Testis (tissue), 2 donors: ENCODE measurements at regions not wholly inside any gene's neighbourhood (a gene's known extent, or its start where the extent isn't known, plus 50 kb on each side); places are given as distances from the start of the nearest gene placed in this dataset.

Source experiments
- DNase-seq: peaks from one replicate; pipeline ENCODE4 v3.0.0-alpha.2; 2019
- H3K27ac ChIP-seq, 2 donors: fragments of 200-600 bp; sonication (generic); one replicate each; pipeline ENCODE4 v1.5.1; 2019
- H3K27me3 ChIP-seq: fragments of 200-600 bp; sonication (generic); one replicate; pipeline ENCODE4 v1.5.1; 2019
- H3K36me3 ChIP-seq: fragments of 200-600 bp; sonication (generic); one replicate; pipeline ENCODE4 v1.5.1; 2017; ENCODE audit warnings: low read depth; ENCODE audit errors: missing control alignments
- H3K4me1 ChIP-seq: fragments of 200-600 bp; sonication (generic); one replicate; pipeline ENCODE4 v1.5.1; 2019
- H3K4me3 ChIP-seq, 2 donors: fragments of 200-600 bp; sonication (generic); one replicate each; pipeline ENCODE4 v1.5.1; 2017 to 2019
- H3K9me3 ChIP-seq: fragments of 200-600 bp; sonication (generic); one replicate; pipeline ENCODE4 v1.5.1; 2017
- CTCF ChIP-seq, 3 experiments: fragments of 450-650 bp in 2 of 3; fragments of 200-600 bp in 1 of 3; sonication (generic) in 1 of 3; IDR thresholded peaks; one replicate each; pipeline ENCODE4 v1.5.1; 2016 to 2019; ENCODE audit warnings: antibody characterized with exemption in 3 of 3, mild to moderate bottlenecking in 2 of 3, moderate library complexity in 1 of 3
- POLR2A ChIP-seq: fragments of 450-650 bp; IDR thresholded peaks from one replicate; pipeline ENCODE4 v1.6.1; 2017; ENCODE audit warnings: antibody characterized with exemption, mild to moderate bottlenecking, moderate library complexity
- WGBS, 2 donors: methylation state at CpG; one replicate each; pipeline ENCODE4 v1.1.5; 2018; 5-methylcytosine and 5-hydroxymethylcytosine counted together
- intact Hi-C: fragments of 100-400 bp; cut with DNase I; formaldehyde crosslinking; loops from one replicate; pipeline ENCODE4 v1.15.1; 2023; ENCODE audit warnings: low total_unique reads

GRCh38 chr21:35625576-35625975 is 434.8 kb downstream of the SETD4 start:
- no peaks in the 10 kb centered on the region for H3K27me3 ChIP-seq
- H3K4me3 ChIP-seq: no peak overlapping the region
- H3K36me3 ChIP-seq: no peaks in the 10 kb centered on the region
- no peaks in the 10 kb centered on the region for H3K4me1 ChIP-seq
- DNase-seq: no peak
- H3K9me3 ChIP-seq: no peaks in the 10 kb centered on the region
- intact Hi-C loops: no loop called here
- TF ChIP-seq POLR2A: no peak
- TF ChIP-seq CTCF (IDR thresholded peaks at IDR 0.05): no peak
- no peak overlapping the region for H3K27ac ChIP-seq
- 92 to 98% methylated on average over 3 of the region's 3 CpGs for WGBS, 2 donors

- H3K4me3 ChIP-seq: no peak overlapping the region
- H3K4me1 ChIP-seq: no peaks in the 10 kb centered on the region
- no peaks in the 10 kb centered on the region for H3K9me3 ChIP-seq
- WGBS, 2 donors: 78 to 84% methylated on average over 2 of the region's 2 CpGs
- no peak for TF ChIP-seq CTCF (IDR thresholded peaks at IDR 0.05)
- no peak for TF ChIP-seq POLR2A
- H3K27me3 ChIP-seq: no peaks in the 10 kb centered on the region
- no peaks in the 10 kb centered on the region for H3K36me3 ChIP-seq
- no peak overlapping the region for H3K27ac ChIP-seq
- no peak for DNase-seq
- intact Hi-C loops: no loop called here
These were observed 435.4 kb downstream of the SETD4 start for GRCh38 chr21:35624901-35625300.

GRCh38 chr21:35622612-35623011 is 437.7 kb downstream of the SETD4 start:
- Histone ChIP-seq H3K4me1 (no peaks in the 10 kb centered on the region), H3K36me3 (no peaks in the 10 kb centered on the region), H3K4me3 (no peak overlapping the region), H3K9me3 (no peaks in the 10 kb centered on the region), H3K27me3 (no peaks in the 10 kb centered on the region), H3K27ac (no peak overlapping the region)
- no peak for DNase-seq
- 78 to 93% methylated on average over 3 of the region's 3 CpGs for WGBS, 2 donors
- intact Hi-C loops: no loop called here
- TF ChIP-seq POLR2A: no peak
- TF ChIP-seq CTCF (IDR thresholded peaks at IDR 0.05): no peak

- no peaks in the 10 kb centered on the region for H3K4me1 ChIP-seq
These were observed 441.1 kb downstream of the SETD4 start for GRCh38 chr21:35619184-35619583.

More at GRCh38 chr21:35619184-35619583, 441.1 kb downstream of the SETD4 start:
- Histone ChIP-seq H3K27ac (no peak overlapping the region), H3K4me3 (no peak overlapping the region), H3K36me3 (no peaks in the 10 kb centered on the region), H3K9me3 (no peaks in the 10 kb centered on the region), H3K27me3 (no peaks in the 10 kb centered on the region)
- WGBS, 2 donors: 89 to 92% methylated on average over 2 of the region's 2 CpGs
- TF ChIP-seq POLR2A (no peak), CTCF (IDR thresholded peaks at IDR 0.05) (no peak)
- no peak for DNase-seq
- intact Hi-C loops: no loop called here
